Stimulated activated CD4-positive, alpha-beta T cell treated with anti-CD3 and anti-CD28 coated beads, TNF-alpha, amount 100 ng/mL, for 4 hours (primary cell): ENCODE measurements at regions not wholly inside any gene's neighbourhood (a gene's known extent, or its start where the extent isn't known, plus 50 kb on each side); places are given as distances from the start of the nearest gene placed in this dataset.

Experiments
- DNase-seq, 3 experiments: peaks; one replicate each; pipeline ENCODE4 v3.0.0-alpha.2; 2020; ENCODE audit warnings: low read depth in 3 of 3

GRCh38 chr6:2462831-2463230, 217.4 kb upstream of the GMDS start:
- no peak for DNase-seq

- no peak for DNase-seq
These were observed 214.9 kb upstream of the GMDS start for GRCh38 chr6:2460216-2460745.

DNA sequence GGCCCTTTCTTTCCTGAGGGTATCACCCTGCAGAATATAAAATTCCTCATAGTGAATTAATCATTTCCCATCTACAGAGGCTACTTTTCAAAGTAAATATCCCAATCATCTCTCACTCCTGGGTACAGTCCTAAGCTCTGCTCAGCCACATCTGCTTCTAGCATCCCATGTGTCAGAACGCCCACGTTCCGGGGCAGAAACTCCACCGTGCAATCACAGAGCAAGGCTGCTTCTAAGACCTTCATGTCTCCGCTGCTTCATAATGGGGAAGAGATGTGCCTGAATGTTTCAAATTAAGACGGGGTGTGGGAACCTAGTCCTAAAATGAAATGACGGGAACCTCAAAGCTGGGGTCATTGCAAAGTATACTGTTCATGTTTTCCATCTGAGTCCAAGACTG, 208.8 kb upstream of the GMDS start:
- no peak for DNase-seq

DNA sequence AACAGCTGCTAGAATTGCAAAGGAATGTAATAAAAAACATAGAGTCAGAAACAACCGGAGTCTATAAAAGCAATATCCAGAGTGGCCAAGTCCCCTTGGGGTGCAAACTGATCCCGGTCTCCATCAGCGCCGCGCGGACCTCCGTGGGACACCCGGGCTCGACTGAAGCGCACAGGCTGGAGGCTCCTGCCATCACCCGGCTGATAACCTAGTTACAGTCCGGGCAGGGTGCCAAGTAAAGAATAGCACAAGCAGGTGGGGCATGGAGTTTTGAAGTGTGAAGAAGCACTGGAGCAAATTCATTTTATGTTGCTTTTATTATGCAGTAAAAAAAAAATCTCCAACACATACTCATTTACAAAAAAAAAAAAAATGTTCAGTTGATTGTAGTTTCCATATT, 205.1 kb upstream of the GMDS start:
- no peak for DNase-seq

DNA sequence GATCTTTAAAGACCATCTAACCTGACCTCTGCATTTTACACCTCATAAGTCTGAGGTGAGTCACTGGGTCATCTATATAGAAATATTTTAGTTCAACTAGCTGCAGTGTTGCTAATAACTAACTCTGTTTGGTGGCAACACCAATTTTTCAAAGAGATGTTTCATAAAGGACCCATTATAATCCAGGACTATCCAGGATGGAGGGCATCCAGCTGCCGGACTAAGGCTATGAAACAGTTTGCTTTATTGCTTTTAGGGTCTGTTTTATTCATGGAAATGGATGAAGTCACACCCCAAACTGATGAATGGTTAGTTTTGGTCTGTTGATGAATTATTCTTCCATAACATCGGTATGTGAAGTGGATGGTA, 204.2 kb upstream of the GMDS start:
- no peak for DNase-seq

DNA sequence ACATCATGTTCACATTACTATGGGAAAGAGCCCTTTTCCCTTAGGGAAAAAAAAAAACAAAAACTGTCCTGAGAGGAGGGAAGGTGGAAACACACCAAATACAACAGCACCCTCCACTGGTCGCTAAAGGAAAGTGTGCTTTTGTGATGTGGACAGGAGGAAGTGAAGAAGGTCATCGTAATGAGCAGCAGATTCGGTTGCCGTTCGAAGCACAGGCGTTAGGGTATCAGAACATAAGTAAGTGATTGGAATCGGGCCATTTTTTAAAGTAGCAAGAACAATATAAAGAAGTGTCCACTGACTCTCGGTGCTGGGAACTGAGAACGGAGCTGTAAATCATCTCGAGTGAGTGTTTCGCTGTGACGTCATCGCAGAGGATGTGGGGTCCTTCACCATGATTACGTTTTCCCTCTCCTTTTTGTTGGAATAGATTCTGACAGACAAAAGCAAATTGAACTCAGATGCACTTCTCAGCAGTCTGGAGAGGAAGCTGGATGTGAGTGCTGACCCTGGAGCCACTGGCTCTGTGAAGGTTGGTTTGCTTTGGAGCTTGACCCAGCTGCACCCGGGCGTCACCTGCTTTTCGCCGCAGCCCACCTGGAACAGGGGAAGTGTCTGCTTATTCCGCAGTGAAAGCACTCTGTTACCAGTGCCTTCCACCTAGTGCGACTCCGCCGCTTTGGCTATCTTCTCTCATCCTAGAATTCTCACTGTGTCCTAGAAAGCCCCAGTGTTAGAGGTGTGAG, 203.6 kb upstream of the GMDS start:
- DNase-seq: no peak

DNA sequence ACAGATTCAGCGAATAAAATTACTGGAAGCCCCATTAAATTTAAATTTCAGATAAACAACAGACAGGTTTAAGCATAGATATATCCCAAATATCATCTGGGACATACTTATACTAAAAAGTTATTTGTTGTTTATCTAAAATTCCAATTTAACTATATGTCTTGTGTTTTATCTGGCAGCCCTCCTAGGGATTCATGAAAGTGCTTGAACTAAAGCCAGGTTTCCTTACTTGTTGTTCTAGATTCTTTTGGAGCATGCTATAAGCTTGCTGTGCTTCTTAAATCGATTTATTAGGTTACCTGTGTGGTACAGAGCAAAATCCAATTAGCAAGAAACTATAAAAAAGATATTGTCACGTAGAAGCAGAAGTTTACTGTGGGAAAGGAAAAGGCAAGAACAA, 202.5 kb upstream of the GMDS start:
- no peak for DNase-seq

GRCh38 chr6:2447318-2447920, 202.0 kb upstream of the GMDS start:
- DNase-seq: no peak

DNA sequence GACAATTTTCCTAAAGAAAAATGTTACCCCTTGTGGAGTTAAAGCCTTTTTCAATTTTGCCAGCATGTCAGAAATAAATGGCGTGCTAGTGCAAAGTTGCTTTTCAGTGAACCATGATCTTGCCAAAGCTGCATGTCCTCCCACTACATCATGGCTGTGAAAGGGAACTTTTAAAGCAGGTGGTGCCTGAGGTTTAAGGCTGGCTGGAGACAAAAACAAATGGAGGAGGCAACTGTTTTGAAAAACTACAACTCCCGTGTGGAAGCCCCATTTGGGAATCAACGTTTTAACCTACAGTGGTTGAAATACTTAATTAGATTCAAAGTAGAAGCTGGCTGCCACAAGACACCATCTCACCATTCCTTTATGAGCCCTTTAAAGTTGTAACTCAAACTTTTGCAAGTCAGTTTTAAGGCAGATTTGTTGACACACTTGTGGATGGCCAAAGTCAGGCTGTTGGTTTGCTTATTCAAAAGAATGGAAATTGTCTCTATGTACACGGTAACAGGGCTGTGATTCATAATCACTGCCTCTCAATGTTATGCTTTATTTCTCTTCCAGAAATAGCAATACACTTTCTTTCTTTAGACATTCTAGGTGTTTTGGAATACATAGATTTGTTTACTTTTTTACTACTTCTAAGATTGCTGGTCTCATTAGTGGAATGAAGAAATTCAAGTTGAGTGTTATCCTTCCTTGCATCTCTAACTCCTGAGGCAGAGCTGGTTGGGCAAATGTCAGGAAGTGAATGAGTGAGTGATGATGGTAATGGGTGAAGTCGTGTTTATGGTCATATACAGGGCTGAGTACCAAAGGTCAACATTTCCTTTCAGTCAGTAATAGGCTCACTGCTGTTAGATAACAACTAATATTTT, 196.4 kb upstream of the GMDS start:
- DNase-seq: no peak

- DNase-seq: no peak
These were observed 195.1 kb upstream of the GMDS start for GRCh38 chr6:2440516-2440915.

DNA sequence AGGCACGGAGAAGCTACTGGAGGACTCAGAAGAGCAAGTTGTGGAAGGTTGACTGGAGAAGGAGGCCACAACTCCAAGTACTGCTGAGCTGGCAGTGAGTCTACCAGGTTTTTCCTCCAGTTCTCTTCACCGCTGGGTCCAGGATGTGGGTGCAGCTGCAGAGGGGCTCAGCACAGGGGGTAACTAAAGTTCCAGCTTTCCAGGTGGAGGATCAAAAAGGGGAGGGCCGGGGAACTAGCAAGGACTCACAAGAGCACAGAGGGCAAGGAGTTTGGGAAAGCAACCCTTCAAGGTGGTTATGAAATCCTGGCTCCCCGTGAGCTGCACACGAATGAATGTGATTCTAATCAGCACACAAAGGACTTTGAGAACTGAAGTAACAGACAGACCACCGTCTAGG, 194.2 kb upstream of the GMDS start:
- no peak for DNase-seq

DNA sequence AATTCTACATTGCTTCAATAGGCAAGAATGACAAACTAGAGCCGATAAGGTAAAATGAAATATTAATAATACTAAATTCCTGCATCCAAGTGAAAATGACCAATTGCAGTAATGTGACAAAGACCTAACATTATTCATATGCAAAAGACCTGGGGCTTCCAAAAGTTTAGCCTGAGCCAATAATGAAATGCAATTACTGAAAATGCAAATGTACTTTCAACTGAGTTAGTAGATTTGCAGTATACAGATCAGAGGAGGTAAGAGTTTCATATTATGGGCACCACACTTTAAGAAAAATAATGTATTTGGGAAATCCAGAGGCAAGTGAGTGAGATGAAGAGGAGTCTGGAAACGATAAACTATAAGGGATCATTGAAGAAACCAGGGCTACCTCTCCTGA, 193.7 kb upstream of the GMDS start:
- DNase-seq: no peak

- DNase-seq: no peak
These were observed 191.2 kb upstream of the GMDS start for GRCh38 chr6:2436410-2437154.

DNA sequence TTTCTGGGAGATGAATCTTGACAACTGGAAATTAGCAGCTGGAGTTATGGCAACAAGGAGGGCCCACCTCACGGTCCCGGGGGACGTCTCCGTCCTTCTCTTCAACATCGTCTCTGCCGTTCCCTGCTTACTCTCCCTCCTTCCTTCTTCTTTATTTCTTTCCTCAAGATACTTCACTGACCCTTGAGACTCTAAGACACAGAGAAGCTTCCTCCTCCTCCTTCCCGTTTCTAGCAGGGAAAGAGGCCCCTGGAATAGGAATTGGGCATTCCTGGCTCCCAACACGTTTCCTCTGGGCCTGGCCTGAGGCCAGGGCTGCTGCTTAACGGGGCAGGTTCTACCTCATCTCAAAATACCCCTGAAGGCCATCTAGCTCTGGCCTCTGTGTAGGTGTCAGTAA, 189.9 kb upstream of the GMDS start:
- DNase-seq: no peak

DNA sequence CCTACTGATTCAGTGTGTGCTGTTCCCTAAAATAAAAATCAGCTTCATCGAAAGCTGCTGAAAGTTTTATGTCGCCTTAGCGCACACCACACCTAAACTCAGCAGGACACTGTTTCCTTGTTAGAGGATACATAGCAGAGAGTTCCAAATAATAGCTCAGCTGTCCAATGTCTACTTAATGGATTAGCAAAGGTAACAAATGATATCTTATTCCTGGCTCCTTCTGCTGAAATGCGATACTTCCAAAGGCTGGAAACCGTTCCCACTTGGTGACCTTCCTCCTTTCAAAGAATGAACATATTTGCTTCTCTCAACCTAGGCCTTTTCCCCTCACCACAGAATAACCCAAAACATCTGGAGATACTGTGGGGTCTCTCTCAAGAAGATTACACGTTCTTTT, 189.5 kb upstream of the GMDS start:
- DNase-seq: no peak

GRCh38 chr6:2434116-2434515, 188.7 kb upstream of the GMDS start:
- DNase-seq: no peak

DNA sequence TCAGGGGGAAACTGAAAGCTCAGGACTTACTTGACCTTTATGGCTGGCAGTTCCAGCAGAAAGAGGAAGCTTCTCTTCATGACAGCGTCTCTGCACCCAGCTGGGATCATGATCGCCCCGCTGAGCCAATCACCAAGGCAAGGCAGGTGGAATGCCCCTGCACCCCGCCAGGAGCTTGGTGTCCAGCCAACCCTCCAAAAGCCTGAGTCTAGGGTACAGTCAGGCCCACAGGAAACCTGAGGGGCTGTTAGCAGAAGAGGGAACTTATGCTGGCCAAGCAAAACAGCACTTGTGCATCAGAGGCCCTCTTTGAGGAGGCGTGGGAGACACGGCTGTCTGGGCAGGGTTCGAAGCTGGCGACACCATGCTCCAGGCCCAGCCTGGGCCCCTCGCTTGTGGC, 188.3 kb upstream of the GMDS start:
- DNase-seq: no peak

DNA sequence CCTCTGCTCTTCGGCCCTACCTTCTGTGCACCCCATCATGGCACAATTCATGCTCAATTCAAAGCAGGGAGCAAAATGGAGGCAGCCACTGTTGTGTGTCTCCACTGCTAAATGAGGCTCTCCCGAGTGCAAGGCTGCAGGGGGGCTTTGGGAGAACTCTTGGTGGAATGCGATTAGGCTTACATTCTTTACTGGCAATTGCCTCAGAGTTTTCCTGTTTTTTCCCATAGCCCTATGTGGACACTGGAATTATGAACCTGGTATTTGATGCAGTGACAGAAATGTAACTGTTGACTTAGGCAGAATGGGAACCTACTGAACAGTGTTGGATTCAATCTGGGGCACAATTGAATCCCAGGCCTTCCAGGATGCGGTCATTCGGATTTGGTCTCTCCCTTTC, 187.9 kb upstream of the GMDS start:
- DNase-seq: no peak

DNA sequence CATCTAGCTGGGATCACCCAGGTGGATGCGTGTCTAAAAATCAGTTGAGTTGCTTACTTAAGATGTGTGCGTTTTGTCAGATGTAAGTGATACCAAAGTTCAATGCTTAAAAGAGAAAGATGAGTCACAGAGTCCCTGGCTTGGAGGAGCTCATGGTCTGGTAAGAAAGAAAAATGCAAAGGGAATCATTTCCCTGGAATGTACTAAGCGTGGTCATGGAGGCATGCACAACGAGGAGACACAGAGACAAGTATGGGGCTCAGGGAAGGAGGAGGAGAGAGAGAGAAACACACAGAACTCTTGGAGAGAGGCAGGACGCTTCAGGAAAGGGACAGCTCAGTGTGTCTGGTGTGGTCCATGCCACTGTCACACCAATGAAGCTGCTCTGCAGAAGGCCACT, 186.9 kb upstream of the GMDS start:
- DNase-seq: no peak

- DNase-seq: no peak
These were observed 185.2 kb upstream of the GMDS start for GRCh38 chr6:2430612-2431011.

DNA sequence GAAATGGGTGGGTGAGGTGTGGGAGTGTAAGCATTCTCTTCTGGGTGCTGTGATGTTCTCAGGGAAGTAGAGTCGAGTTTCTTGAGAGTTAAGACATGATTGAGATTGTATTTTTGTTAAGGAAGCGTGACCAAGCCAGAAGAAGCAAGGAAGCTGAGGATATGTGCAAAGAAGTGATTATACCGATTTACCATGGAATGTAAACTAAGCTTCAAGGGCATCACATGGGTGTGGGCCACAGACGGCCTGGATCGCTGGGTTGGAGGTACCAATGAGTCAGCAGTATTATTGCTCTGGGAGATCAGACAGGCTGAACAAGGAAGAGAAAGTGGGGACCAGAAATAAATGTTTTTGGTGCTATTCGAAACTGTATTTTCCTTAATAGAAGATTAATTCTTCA, 184.1 kb upstream of the GMDS start:
- DNase-seq: no peak

GRCh38 chr6:2429032-2429431, 183.6 kb upstream of the GMDS start:
- no peak for DNase-seq
